H9 (cell line): ENCODE measurements at regions not wholly inside any gene's neighbourhood (a gene's known extent, or its start where the extent isn't known, plus 50 kb on each side); places are given as distances from the start of the nearest gene placed in this dataset.
A peak's percentile ranks its signal among the peaks of the same experiment; 100 is the strongest.

Experiments used
- DNase-seq: peaks from one replicate; pipeline ENCODE4 v3.0.0-alpha.2; 2017
- H2AFZ ChIP-seq: one replicate; pipeline ENCODE4 v1.6.1; 2013; ENCODE audit warnings: mild to moderate bottlenecking, low read length, control low read depth, moderate library complexity
- H2AK5ac ChIP-seq: 2 replicates; pipeline ENCODE4 v1.6.1; 2013; ENCODE audit warnings: low read length, control low read depth, mixed read lengths; ENCODE audit not compliant: insufficient read length
- H2BK120ac ChIP-seq: one replicate; pipeline ENCODE4 v1.6.1; 2013; ENCODE audit warnings: low read depth, mild to moderate bottlenecking, low read length, control low read depth, inconsistent platforms; ENCODE audit not compliant: poor library complexity, severe bottlenecking
- H2BK12ac ChIP-seq: 2 replicates; pipeline ENCODE4 v1.6.1; 2013; ENCODE audit warnings: low read length, control low read depth, mixed read lengths, low read depth; ENCODE audit not compliant: insufficient read length
- H2BK15ac ChIP-seq: 2 replicates; pipeline ENCODE4 v1.6.1; 2013; ENCODE audit warnings: low read depth, low read length, control low read depth
- H2BK20ac ChIP-seq: one replicate; pipeline ENCODE4 v1.6.1; 2013; ENCODE audit warnings: low read depth, mild to moderate bottlenecking, low read length, control low read depth, inconsistent platforms; ENCODE audit not compliant: poor library complexity, severe bottlenecking
- H2BK5ac ChIP-seq: 2 replicates; pipeline ENCODE4 v1.6.1; 2013; ENCODE audit warnings: low read length, control low read depth, mixed read lengths; ENCODE audit not compliant: insufficient read length
- H3K14ac ChIP-seq: 2 replicates; pipeline ENCODE4 v1.6.1; 2013; ENCODE audit warnings: low read length, control low read depth; ENCODE audit not compliant: insufficient read depth
- H3K18ac ChIP-seq: 2 replicates; pipeline ENCODE4 v1.6.1; 2013; ENCODE audit warnings: low read depth, mild to moderate bottlenecking, mixed read lengths, low read length, control low read depth; ENCODE audit not compliant: insufficient read length
- H3K23ac ChIP-seq: 2 replicates; pipeline ENCODE4 v1.6.1; 2013; ENCODE audit warnings: low read length, control low read depth, mixed read lengths, low read depth; ENCODE audit not compliant: insufficient read length
- H3K23me2 ChIP-seq: 2 replicates; pipeline ENCODE4 v1.6.1; 2013; ENCODE audit warnings: low read depth, mild to moderate bottlenecking, mixed read lengths, low read length, control low read depth; ENCODE audit not compliant: insufficient read length, poor library complexity, severe bottlenecking
- H3K27ac ChIP-seq: 2 replicates; pipeline ENCODE4 v1.5.1; 2013; ENCODE audit warnings: low read length, control low read depth, mixed read lengths, low read depth; ENCODE audit not compliant: insufficient read length
- H3K27me3 ChIP-seq: 2 replicates; pipeline ENCODE4 v1.6.1; 2013; ENCODE audit warnings: low read length, control low read depth, inconsistent platforms; ENCODE audit not compliant: insufficient read depth
- H3K4ac ChIP-seq: 2 replicates; pipeline ENCODE4 v1.6.1; 2013; ENCODE audit warnings: low read depth, mild to moderate bottlenecking, control low read depth, inconsistent platforms, low read length, moderate library complexity
- H3K4me1 ChIP-seq: 2 replicates; pipeline ENCODE4 v1.6.1; 2013; ENCODE audit warnings: low read length, control low read depth, inconsistent platforms; ENCODE audit not compliant: insufficient read depth
- H3K4me2 ChIP-seq: 2 replicates; pipeline ENCODE4 v1.6.1; 2013; ENCODE audit warnings: low read length, control low read depth, mixed read lengths; ENCODE audit not compliant: insufficient read length, insufficient read depth
- H3K56ac ChIP-seq: 2 replicates; pipeline ENCODE4 v1.6.1; 2013; ENCODE audit warnings: low read depth, mild to moderate bottlenecking, mixed read lengths, low read length, control low read depth; ENCODE audit not compliant: insufficient read length
- H3K79me1 ChIP-seq: 2 replicates; pipeline ENCODE4 v1.6.1; 2013; ENCODE audit warnings: low read depth, mild to moderate bottlenecking, moderate library complexity, low read length, control low read depth, inconsistent platforms; ENCODE audit not compliant: insufficient read depth, poor library complexity, severe bottlenecking
- H3K79me2 ChIP-seq: 2 replicates; pipeline ENCODE4 v1.6.1; 2013; ENCODE audit warnings: low read length, control low read depth, inconsistent platforms; ENCODE audit not compliant: insufficient read depth
- H3K9ac ChIP-seq: 2 replicates; pipeline ENCODE4 v1.6.1; 2013; ENCODE audit warnings: low read length, control low read depth, mixed read lengths; ENCODE audit not compliant: insufficient read length; ENCODE audit errors: extremely low read depth
- H3K9me3 ChIP-seq: one replicate; pipeline ENCODE4 v1.6.1; 2013; ENCODE audit warnings: low read depth, low read length, inconsistent platforms; ENCODE audit not compliant: control insufficient read depth
- H3T11ph ChIP-seq: one replicate; pipeline ENCODE4 v1.6.1; 2013; ENCODE audit warnings: mild to moderate bottlenecking, low read length, control low read depth, inconsistent platforms
- H4K20me1 ChIP-seq: one replicate; pipeline ENCODE4 v1.6.1; 2013; ENCODE audit not compliant: control insufficient read depth, insufficient read length, insufficient read depth
- H4K5ac ChIP-seq: 2 replicates; pipeline ENCODE4 v1.6.1; 2013; ENCODE audit warnings: low read depth, mild to moderate bottlenecking, mixed read lengths, low read length, control low read depth; ENCODE audit not compliant: insufficient read length
- H4K8ac ChIP-seq: replicated peaks from 2 replicates; pipeline ENCODE4 v1.6.1; 2013; ENCODE audit warnings: low read length, control low read depth, mixed read lengths, low read depth; ENCODE audit not compliant: insufficient read length
- H4K91ac ChIP-seq: 2 replicates; pipeline ENCODE4 v1.6.1; 2013; ENCODE audit warnings: low read depth, mild to moderate bottlenecking, moderate library complexity, mixed read lengths, low read length, control low read depth; ENCODE audit not compliant: insufficient read length
- H3K27ac Mint-ChIP-seq, 3 experiments: 2 replicates in 2 of 3; 3 replicates in 1 of 3; pipeline ENCODE4 v1.8.0; 2020 to 2021; ENCODE audit warnings: mixed read lengths in 3 of 3, mild to moderate bottlenecking in 1 of 3, moderate library complexity in 1 of 3
- H3K27me3 Mint-ChIP-seq: 2 replicates; pipeline ENCODE4 v1.8.0; 2021; ENCODE audit warnings: low read depth, mild to moderate bottlenecking, moderate library complexity, mixed read lengths
- H3K36me3 Mint-ChIP-seq, 3 experiments: 2 replicates in 2 of 3; 3 replicates in 1 of 3; pipeline ENCODE4 v1.8.0; 2020 to 2021; ENCODE audit warnings: low read depth in 3 of 3, mixed read lengths in 3 of 3; ENCODE audit not compliant: insufficient read depth in 1 of 3
- H3K4me1 Mint-ChIP-seq, 2 experiments: 2 replicates each; pipeline ENCODE4 v1.8.0; 2020; ENCODE audit warnings: mixed read lengths in 2 of 2
- H3K4me3 Mint-ChIP-seq, 2 experiments: 2 replicates in 1 of 2; 3 replicates in 1 of 2; pipeline ENCODE4 v1.8.0; 2020 to 2021; ENCODE audit warnings: mild to moderate bottlenecking in 2 of 2, mixed read lengths in 2 of 2, moderate library complexity in 1 of 2
- H3K9me3 Mint-ChIP-seq, 2 experiments: 2 replicates in 1 of 2; 3 replicates in 1 of 2; pipeline ENCODE4 v1.8.0; 2020; ENCODE audit warnings: mild to moderate bottlenecking in 2 of 2, mixed read lengths in 2 of 2, moderate library complexity in 1 of 2
- CTCF ChIP-seq: fragments of 200-600 bp; sonication (generic); conservative IDR thresholded peaks from 3 replicates; pipeline ENCODE4 v1.8.0; 2021; ENCODE audit warnings: antibody characterized with exemption, mild to moderate bottlenecking
- WGBS: extraction: QIAGEN DNeasy Blood & Tissue Kit; methylation state at CpG from one replicate; pipeline ENCODE4 v1.1.7; 2013; ENCODE audit warnings: missing lambda C conversion rate, low lambda C conversion rate, mixed read lengths; ENCODE audit not compliant: insufficient read length; ENCODE audit errors: extremely low coverage; 5-methylcytosine and 5-hydroxymethylcytosine counted together

- Histone ChIP-seq H2AFZ (no peak overlapping the region), H3K79me2 (no peaks in the 10 kb centered on the region), H3K9me3 (no peaks in the 10 kb centered on the region), H4K91ac (no peak overlapping the region), H3K4me1 (0 out of 2 replicates have a peak, but pooled peaks cover 4% of the 10 kb centered on the region), H2AK5ac (no peak overlapping the region), H3K79me1 (no peaks in the 10 kb centered on the region), H2BK20ac (no peak overlapping the region), H3K23ac (no peak overlapping the region), H3K23me2 (no peaks in the 10 kb centered on the region), H4K20me1 (no peaks in the 10 kb centered on the region), H4K5ac (no peak overlapping the region), H2BK12ac (no peak overlapping the region), H3K18ac (no peak overlapping the region), H3T11ph (no peak overlapping the region), H2BK15ac (no peak overlapping the region), H3K14ac (no peak overlapping the region), H2BK5ac (no peak overlapping the region), H3K56ac (no peak overlapping the region), H3K27me3 (no peaks in the 10 kb centered on the region), H3K4ac (no peak overlapping the region), H3K4me2 (no peak overlapping the region), H2BK120ac (no peak overlapping the region), H3K27ac (no peak overlapping the region), H4K8ac (no peak overlapping the region), H3K9ac (no peak overlapping the region)
- Mint-ChIP-seq H3K36me3 (peaks cover 0 to 1% (median 0%) of the 10 kb centered on the region in 3 experiments; a peak in 1 of 7 replicates), H3K4me1 (peaks cover 30 to 43% of the 10 kb centered on the region in 2 experiments), H3K27me3 (peaks cover 9% of the 10 kb centered on the region), H3K27ac (peak overlapping the region in 1 of 3 experiments; percentile 61; a peak in 1 of 7 replicates), H3K9me3 (peaks cover 0 to 11% of the 10 kb centered on the region in 2 experiments; a peak in 3 of 5 replicates), H3K4me3 (no peak overlapping the region)
- WGBS = no CpG with 5 or more reads among the region's 12 CpGs
- no peak for TF ChIP-seq CTCF
- no peak for DNase-seq
These were observed 166.7 kb downstream of the TTLL2 start for GRCh38 chr6:167491438-167492099.
